PC-3 (cell line): ENCODE measurements at regions not wholly inside any gene's neighbourhood (a gene's known extent, or its start where the extent isn't known, plus 50 kb on each side); places are given as distances from the start of the nearest gene placed in this dataset.

Source experiments
- ATAC-seq: fragments of 200-7000 bp; cut with Tn5 transposase; 2 replicates; pipeline ENCODE4 v1.9.1; 2020; ENCODE audit warnings: mild to moderate bottlenecking, moderate library complexity
- BruUV-seq: library from RNA; stranded (reverse); fragments of 400-500 nt; replicated peaks from 2 replicates; lab custom pipeline; 2021; lab: Mats Ljungman, UMichigan
- CTCF ChIA-PET: fragments of 300-600 bp; sonication (Branson Sonifier 250); formaldehyde crosslinking; loops from one replicate; lab custom pipeline; 2022; ENCODE audit warnings: antibody characterized with exemption; lab: Charles Lee
- POLR2A ChIA-PET: fragments of 300-600 bp; sonication (Branson Sonifier 250); formaldehyde crosslinking; loops from one replicate; lab custom pipeline; 2022; ENCODE audit warnings: antibody characterized with exemption; ENCODE audit not compliant: unreplicated experiment; lab: Charles Lee
- DNase-seq: peaks from one replicate; pipeline ENCODE4 v3.0.0-alpha.2; 2015
- H2AFZ ChIP-seq: fragments of 300-600 bp; sonication (generic); 2 replicates; pipeline ENCODE4 v1.6.0; 2016; ENCODE audit warnings: antibody characterized with exemption, low read length
- H3F3A ChIP-seq: fragments of 300-600 bp; sonication (generic); one replicate; pipeline ENCODE4 v1.6.0; 2017; ENCODE audit warnings: antibody characterized with exemption, low read length, control low read depth, mild to moderate bottlenecking; ENCODE audit not compliant: unreplicated experiment
- H3K27ac ChIP-seq: fragments of 300-600 bp; sonication (generic); 2 replicates; pipeline ENCODE4 v1.5.1; 2016; ENCODE audit warnings: mild to moderate bottlenecking, low read length
- H3K27me3 ChIP-seq: fragments of 300-600 bp; sonication (generic); 2 replicates; pipeline ENCODE4 v1.6.1; 2016; ENCODE audit warnings: low read length, mixed read lengths
- H3K36me3 ChIP-seq: fragments of 300-600 bp; sonication (generic); 2 replicates; pipeline ENCODE4 v1.6.1; 2016; ENCODE audit warnings: low read depth, mixed run types, low read length, mixed read lengths
- H3K4me1 ChIP-seq: fragments of 300-600 bp; sonication (generic); 2 replicates; pipeline ENCODE4 v1.5.1; 2016; ENCODE audit warnings: low read length; ENCODE audit not compliant: insufficient read depth
- H3K4me2 ChIP-seq: fragments of 300-600 bp; sonication (generic); 2 replicates; pipeline ENCODE4 v1.6.0; 2016; ENCODE audit warnings: low read length
- H3K4me3 ChIP-seq: fragments of 300-600 bp; sonication (generic); 2 replicates; pipeline ENCODE4 v1.5.1; 2016; ENCODE audit warnings: mild to moderate bottlenecking, low read length, mixed read lengths
- H3K79me2 ChIP-seq: fragments of 300-600 bp; sonication (generic); 2 replicates; pipeline ENCODE4 v1.6.1; 2017; ENCODE audit warnings: low read length, mixed read lengths
- H3K9ac ChIP-seq: fragments of 300-600 bp; sonication (generic); 2 replicates; pipeline ENCODE4 v1.6.0; 2016; ENCODE audit warnings: mild to moderate bottlenecking, low read length
- H3K9me2 ChIP-seq: fragments of 300-600 bp; sonication (generic); replicated peaks from 2 replicates; pipeline ENCODE4 v1.6.1; 2016; ENCODE audit warnings: mixed run types, low read length, mixed read lengths
- H3K9me3 ChIP-seq: fragments of 300-600 bp; sonication (generic); 2 replicates; pipeline ENCODE4 v1.6.1; 2016; ENCODE audit warnings: low read length, mixed read lengths
- H4K20me1 ChIP-seq: fragments of 300-600 bp; sonication (generic); 2 replicates; pipeline ENCODE4 v1.6.1; 2016; ENCODE audit warnings: low read length, mixed read lengths
- EZH2 ChIP-seq: fragments of 300-600 bp; sonication (generic); IDR thresholded peaks from one replicate; pipeline ENCODE4 v1.6.1; 2017; ENCODE audit warnings: antibody characterized with exemption, mild to moderate bottlenecking, low read length; ENCODE audit not compliant: unreplicated experiment
- EZH2phosphoT487 ChIP-seq: fragments of 300-600 bp; sonication (generic); IDR thresholded peaks from 2 replicates; pipeline ENCODE4 v1.6.1; 2018; ENCODE audit warnings: mild to moderate bottlenecking, antibody characterized with exemption, low read length, borderline replicate concordance
- intact Hi-C: fragments of 100-400 bp; cut with micrococcal nuclease; formaldehyde crosslinking; loops from 2 replicates; pipeline ENCODE4 v1.9.0; 2023
- TF ChIP-seq, protein P1 (sequence below): fragments of 300-600 bp; sonication (generic); conservative IDR thresholded peaks from 2 replicates; pipeline ENCODE4 v1.5.1; 2017; ENCODE audit warnings: antibody characterized with exemption, low read depth, mild to moderate bottlenecking, low read length

DNA sequence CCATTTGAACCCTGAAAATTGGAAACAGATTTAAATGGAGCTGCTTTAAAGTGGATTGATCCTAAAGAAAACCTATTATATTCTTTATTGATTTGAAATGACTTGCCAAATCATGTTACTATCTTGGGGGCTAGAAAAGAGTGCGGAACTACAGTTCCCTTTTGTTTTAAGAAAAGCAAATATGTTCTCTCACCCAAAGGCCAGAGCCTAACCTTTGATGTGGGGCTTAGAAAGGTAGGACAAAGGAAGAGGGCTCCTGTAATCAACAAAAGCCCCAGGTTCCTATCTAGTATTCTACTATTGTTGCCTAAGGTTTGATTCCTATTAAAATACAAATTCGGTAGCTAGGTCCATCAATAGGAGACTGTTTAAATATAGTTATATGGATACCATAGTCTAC lies 100.8 kb upstream of the BEND6 start:
- BruUV-seq: no TSS peak
- no peak for ATAC-seq
- intact Hi-C loops: loop anchor here (5.0 kb wide), 1 partner anchor 217 kb away; no protein-coding TSS in a partner anchor

DNA sequence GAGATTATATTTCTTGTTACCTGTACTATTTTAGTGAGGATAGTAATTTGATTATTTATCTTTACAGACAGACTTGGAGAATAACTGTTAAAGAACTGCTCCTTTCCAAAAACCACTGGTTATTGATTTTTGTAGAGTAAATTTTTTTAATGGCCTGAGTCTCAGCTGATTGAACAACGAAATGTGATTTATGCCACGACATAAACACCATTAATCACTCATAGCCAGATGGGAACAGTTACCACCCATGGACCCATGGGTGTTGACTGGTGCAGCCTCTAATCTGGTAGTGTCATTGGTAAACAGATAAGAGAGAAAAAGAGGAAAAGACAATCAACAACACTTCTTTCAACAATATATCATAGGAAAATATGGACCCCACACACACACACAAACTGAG lies 101.4 kb upstream of the BEND6 start:
- Histone ChIP-seq H3K27me3 (no peaks in the 10 kb centered on the region), H3K9me2 (no peaks in the 10 kb centered on the region), H3K4me3 (no peak overlapping the region), H3K9ac (no peak overlapping the region), H3K9me3 (no peaks in the 10 kb centered on the region), H3F3A (no peaks in the 10 kb centered on the region), H3K4me2 (no peak overlapping the region), H3K36me3 (no peaks in the 10 kb centered on the region), H3K27ac (no peak overlapping the region), H3K4me1 (peaks cover 16% of the 10 kb centered on the region), H3K79me2 (no peaks in the 10 kb centered on the region), H4K20me1 (no peaks in the 10 kb centered on the region), H2AFZ (no peak overlapping the region)
- TF ChIP-seq EZH2phosphoT487: no peak
- no peak for TF ChIP-seq EZH2
- TF ChIP-seq, protein P1, sequence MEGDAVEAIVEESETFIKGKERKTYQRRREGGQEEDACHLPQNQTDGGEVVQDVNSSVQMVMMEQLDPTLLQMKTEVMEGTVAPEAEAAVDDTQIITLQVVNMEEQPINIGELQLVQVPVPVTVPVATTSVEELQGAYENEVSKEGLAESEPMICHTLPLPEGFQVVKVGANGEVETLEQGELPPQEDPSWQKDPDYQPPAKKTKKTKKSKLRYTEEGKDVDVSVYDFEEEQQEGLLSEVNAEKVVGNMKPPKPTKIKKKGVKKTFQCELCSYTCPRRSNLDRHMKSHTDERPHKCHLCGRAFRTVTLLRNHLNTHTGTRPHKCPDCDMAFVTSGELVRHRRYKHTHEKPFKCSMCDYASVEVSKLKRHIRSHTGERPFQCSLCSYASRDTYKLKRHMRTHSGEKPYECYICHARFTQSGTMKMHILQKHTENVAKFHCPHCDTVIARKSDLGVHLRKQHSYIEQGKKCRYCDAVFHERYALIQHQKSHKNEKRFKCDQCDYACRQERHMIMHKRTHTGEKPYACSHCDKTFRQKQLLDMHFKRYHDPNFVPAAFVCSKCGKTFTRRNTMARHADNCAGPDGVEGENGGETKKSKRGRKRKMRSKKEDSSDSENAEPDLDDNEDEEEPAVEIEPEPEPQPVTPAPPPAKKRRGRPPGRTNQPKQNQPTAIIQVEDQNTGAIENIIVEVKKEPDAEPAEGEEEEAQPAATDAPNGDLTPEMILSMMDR: no peak
- no TSS peak for BruUV-seq
- CTCF ChIA-PET: no interaction called here
- DNase-seq: no peak
- POLR2A ChIA-PET: no interaction called here
- intact Hi-C loops: loop anchor here (5.0 kb wide), 1 partner anchor 216 kb away; no protein-coding TSS in a partner anchor
- no peak for ATAC-seq

More for the DNA sequence above, 100.8 kb upstream of the BEND6 start:
- Histone ChIP-seq H3K4me1 (peaks cover 16% of the 10 kb centered on the region), H4K20me1 (no peaks in the 10 kb centered on the region), H3K4me3 (no peak overlapping the region), H3K36me3 (no peaks in the 10 kb centered on the region), H3K4me2 (no peak overlapping the region), H3F3A (no peaks in the 10 kb centered on the region), H2AFZ (no peak overlapping the region), H3K9me2 (no peaks in the 10 kb centered on the region), H3K9ac (no peak overlapping the region), H3K9me3 (no peaks in the 10 kb centered on the region), H3K79me2 (no peaks in the 10 kb centered on the region), H3K27ac (no peak overlapping the region), H3K27me3 (no peaks in the 10 kb centered on the region)
- ChIA-PET CTCF (no interaction called here), POLR2A (no interaction called here)
- no peak for DNase-seq
- TF ChIP-seq EZH2phosphoT487 (no peak), EZH2 (no peak)
- TF ChIP-seq, protein P1: no peak

DNA sequence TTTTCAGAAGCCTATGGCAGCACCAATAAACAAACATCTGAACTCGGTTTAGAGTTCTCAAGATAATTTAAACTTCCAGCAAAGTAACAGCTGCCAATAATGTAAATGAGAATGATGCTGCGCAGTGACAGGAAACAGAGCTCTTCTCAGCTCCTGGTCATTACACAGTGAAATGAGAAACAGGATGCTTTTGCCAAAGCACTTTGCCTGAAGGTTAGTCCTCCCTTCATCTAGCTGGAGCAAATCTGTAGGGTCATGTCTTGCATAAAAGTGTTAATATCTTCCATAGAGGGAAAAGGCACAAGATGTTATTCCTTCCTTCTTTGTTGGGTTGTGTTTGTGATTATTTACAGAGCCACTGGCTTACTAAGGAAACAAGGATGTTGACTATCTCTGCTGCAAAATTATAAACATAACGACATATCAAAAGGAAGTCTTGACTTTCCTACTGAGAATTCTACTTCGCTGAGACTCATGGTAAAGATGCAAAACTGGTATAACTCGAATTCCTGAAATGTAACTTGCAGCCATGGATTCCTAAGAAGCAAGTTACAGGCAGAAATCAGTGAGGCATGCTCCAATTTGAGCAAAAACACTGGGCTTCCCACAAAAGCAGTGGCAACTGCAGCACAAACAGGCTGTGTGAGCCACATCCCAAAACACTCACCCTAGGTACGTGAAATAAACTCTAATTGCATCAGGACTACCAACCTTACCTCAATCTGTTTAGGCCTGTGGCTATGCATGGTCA lies 102.5 kb upstream of the BEND6 start:
- no TSS peak for BruUV-seq
- Histone ChIP-seq H3K79me2 (no peaks in the 10 kb centered on the region), H3K27ac (peak overlapping the region; percentile 9), H3F3A (no peaks in the 10 kb centered on the region), H3K9me3 (no peaks in the 10 kb centered on the region), H3K9ac (no peak overlapping the region), H3K27me3 (no peaks in the 10 kb centered on the region), H3K9me2 (no peaks in the 10 kb centered on the region), H3K4me2 (peak overlapping the region; percentile 73), H3K4me3 (peak overlapping the region; percentile 46; the same call in 1 of the 2 replicates), H3K36me3 (no peaks in the 10 kb centered on the region), H2AFZ (peak overlapping the region; percentile 67), H4K20me1 (no peaks in the 10 kb centered on the region), H3K4me1 (peaks cover 16% of the 10 kb centered on the region)
- TF ChIP-seq, protein P1: no peak
- TF ChIP-seq EZH2 (no peak), EZH2phosphoT487 (no peak)
- peak; percentile 65 for DNase-seq
- intact Hi-C loops: loop anchor here (5.0 kb wide), 1 partner anchor 215 kb away; no protein-coding TSS in a partner anchor
- peak; percentile 29; the same call in 1 of the 2 replicates for ATAC-seq
- ChIA-PET POLR2A (interaction anchor here (0.6 kb wide), 1 partner anchor 333 kb away, joined by 5 read pairs; no protein-coding TSS in a partner anchor), CTCF (interaction anchor here (0.7 to 1.4 kb wide), 6 partner anchors 9 to 472 kb away, joined by 3 to 4 read pairs (median 4); partner anchors contain the start of gene DST)
